ENCODE measurements at regions not wholly inside any gene's neighbourhood (a gene's known extent, or its start where the extent isn't known, plus 50 kb on each side); places are given as distances from the start of the nearest gene placed in this dataset.

DNA sequence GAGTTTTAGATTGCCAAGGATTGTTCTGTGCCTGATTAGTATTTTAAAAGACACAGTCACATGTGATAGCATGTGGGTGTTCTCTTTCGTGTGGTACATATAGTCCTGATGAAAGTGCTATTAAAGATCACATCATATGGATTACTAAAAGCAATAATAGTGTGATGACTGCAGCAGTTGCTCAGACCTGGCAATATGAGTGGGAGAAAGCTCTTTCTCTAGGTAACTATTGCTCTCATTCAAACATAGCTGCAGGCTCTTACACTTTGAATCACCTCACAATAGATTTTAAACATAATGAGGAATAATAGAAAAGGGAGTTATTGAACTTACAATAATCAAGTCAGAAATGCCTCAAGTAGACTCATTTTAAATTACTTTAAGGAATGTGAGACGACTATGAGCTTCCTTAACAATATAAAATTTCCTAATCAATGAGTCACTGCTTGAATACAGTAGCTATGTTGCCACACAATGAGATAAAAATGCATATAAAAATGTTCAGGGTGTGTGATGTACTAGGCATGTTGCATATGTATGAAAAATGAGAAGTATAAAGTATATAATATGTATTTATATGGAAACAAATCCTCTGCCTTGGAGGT lies 452.1 kb downstream of the TMX3 start:
- no peak for DNase-seq (ENCODE audit: low read depth)
- TF ChIP-seq, protein P1, sequence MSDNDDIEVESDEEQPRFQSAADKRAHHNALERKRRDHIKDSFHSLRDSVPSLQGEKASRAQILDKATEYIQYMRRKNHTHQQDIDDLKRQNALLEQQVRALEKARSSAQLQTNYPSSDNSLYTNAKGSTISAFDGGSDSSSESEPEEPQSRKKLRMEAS (IDR thresholded peaks at IDR 0.05; ENCODE audit: low read depth, low read length): no peak
- TF ChIP-seq, protein P2, sequence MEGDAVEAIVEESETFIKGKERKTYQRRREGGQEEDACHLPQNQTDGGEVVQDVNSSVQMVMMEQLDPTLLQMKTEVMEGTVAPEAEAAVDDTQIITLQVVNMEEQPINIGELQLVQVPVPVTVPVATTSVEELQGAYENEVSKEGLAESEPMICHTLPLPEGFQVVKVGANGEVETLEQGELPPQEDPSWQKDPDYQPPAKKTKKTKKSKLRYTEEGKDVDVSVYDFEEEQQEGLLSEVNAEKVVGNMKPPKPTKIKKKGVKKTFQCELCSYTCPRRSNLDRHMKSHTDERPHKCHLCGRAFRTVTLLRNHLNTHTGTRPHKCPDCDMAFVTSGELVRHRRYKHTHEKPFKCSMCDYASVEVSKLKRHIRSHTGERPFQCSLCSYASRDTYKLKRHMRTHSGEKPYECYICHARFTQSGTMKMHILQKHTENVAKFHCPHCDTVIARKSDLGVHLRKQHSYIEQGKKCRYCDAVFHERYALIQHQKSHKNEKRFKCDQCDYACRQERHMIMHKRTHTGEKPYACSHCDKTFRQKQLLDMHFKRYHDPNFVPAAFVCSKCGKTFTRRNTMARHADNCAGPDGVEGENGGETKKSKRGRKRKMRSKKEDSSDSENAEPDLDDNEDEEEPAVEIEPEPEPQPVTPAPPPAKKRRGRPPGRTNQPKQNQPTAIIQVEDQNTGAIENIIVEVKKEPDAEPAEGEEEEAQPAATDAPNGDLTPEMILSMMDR (IDR thresholded peaks at IDR 0.05; ENCODE audit: low read depth, low read length): no peak
- no peak for TF ChIP-seq POLR2A (IDR thresholded peaks at IDR 0.05; ENCODE audit: extremely low read depth, insufficient read length)
- TF ChIP-seq MYC (IDR thresholded peaks at IDR 0.05; ENCODE audit: low read depth, low read length): no peak
- H3K4me3 ChIP-seq (ENCODE audit: low read depth, low read length): no peak overlapping the region

DNA sequence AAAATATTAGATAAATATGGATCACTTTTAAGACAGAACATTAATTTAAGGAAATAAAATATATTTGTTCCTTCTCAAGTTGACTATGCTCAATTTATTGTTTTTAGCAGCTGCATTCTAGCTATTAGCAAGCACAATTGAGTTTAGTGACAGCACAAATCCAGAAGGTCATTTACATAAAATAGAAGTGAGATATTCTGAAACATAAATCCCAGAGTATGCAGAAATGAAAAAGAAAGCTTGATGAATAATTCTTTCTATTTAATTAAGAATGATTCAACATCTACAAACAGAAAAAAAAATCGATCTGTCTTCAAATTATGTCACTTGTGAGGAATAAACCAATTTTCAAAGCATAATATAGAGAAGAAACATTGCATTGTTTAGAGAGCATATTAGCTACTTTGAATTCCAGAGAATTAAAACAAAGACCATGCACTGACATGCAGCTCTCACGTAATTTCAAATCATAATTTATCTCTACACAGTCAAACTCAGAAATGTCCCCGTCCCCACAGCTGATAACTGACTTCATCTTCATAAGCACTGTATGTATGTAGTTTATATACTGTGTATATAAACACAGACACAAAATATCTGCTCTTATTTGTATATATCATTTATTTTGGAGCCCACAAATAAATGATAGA lies 458.4 kb downstream of the TMX3 start:
- TF ChIP-seq POLR2A (IDR thresholded peaks at IDR 0.05; ENCODE audit: extremely low read depth, insufficient read length) (no peak), MYC (IDR thresholded peaks at IDR 0.05; ENCODE audit: low read depth, low read length) (no peak)
- TF ChIP-seq, protein P2 (IDR thresholded peaks at IDR 0.05; ENCODE audit: low read depth, low read length): no peak
- TF ChIP-seq, protein P1 (IDR thresholded peaks at IDR 0.05; ENCODE audit: low read depth, low read length): no peak
- no peak overlapping the region for H3K4me3 ChIP-seq (ENCODE audit: low read depth, low read length)
- DNase-seq (ENCODE audit: low read depth): no peak

DNA sequence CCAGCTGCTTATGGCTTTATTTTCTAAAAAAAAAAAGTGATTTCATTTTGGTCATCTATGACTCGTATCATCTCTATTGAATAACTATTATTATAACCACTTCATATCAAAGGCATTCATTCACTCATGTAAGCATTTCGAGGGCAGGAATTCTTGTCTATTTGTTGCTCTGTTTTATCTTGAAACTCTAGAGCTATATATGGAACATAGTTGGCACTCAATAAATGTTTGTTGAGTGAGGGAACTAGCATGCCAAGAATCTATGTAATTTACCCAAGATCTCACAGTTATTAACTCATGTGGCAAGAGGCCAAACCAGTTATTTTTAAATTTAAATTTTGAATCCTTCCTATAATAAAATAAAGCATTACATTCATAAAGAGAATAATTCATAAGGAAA lies 470.1 kb downstream of the TMX3 start:
- no peak overlapping the region for H3K4me3 ChIP-seq (ENCODE audit: low read depth, low read length)
- DNase-seq (ENCODE audit: low read depth): no peak
- TF ChIP-seq POLR2A (IDR thresholded peaks at IDR 0.05; ENCODE audit: extremely low read depth, insufficient read length) (no peak), MYC (IDR thresholded peaks at IDR 0.05; ENCODE audit: low read depth, low read length) (no peak)
- TF ChIP-seq, protein P1 (IDR thresholded peaks at IDR 0.05; ENCODE audit: low read depth, low read length): no peak
- TF ChIP-seq, protein P2 (IDR thresholded peaks at IDR 0.05; ENCODE audit: low read depth, low read length): no peak

DNA sequence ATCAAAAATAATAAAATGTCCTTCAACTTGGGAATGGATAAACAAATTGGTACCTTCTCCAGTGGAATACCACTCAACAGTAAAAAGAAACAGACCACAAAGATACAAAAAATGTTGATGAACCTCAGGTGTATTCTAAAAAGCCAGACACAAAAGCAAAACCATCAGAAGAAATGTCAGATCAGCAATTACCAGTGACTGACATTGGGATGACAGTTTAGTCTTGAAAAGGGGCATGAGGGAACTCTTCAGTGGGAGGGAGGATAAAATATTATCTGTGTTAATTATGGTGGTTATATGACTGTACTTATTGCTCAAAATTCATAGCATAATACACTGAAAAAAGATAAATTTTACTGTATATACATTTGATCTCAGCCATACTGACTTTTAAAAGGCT lies 473.0 kb downstream of the TMX3 start:
- DNase-seq (ENCODE audit: low read depth): no peak
- TF ChIP-seq, protein P1 (IDR thresholded peaks at IDR 0.05; ENCODE audit: low read depth, low read length): no peak
- TF ChIP-seq, protein P2 (IDR thresholded peaks at IDR 0.05; ENCODE audit: low read depth, low read length): no peak
- TF ChIP-seq MYC (IDR thresholded peaks at IDR 0.05; ENCODE audit: low read depth, low read length) (no peak), POLR2A (IDR thresholded peaks at IDR 0.05; ENCODE audit: extremely low read depth, insufficient read length) (no peak)
- H3K4me3 ChIP-seq (ENCODE audit: low read depth, low read length): no peak overlapping the region

- H3K4me3 ChIP-seq (ENCODE audit: low read depth, low read length): no peak overlapping the region
- DNase-seq (ENCODE audit: low read depth): no peak
- TF ChIP-seq, protein P2 (IDR thresholded peaks at IDR 0.05; ENCODE audit: low read depth, low read length): no peak
- TF ChIP-seq MYC (IDR thresholded peaks at IDR 0.05; ENCODE audit: low read depth, low read length) (no peak), POLR2A (IDR thresholded peaks at IDR 0.05; ENCODE audit: extremely low read depth, insufficient read length) (no peak)
- TF ChIP-seq, protein P1 (IDR thresholded peaks at IDR 0.05; ENCODE audit: low read depth, low read length): no peak
Observed at GRCh38 chr18:68234676-68235075, 480.2 kb downstream of the TMX3 start.
